A549 (cell line): ENCODE measurements at regions not wholly inside any gene's neighbourhood (a gene's known extent, or its start where the extent isn't known, plus 50 kb on each side); places are given as distances from the start of the nearest gene placed in this dataset.

Experiments
- ATAC-seq, 2 experiments: fragments of 200-7000 bp in 1 of 2; fragments of >200 bp in 1 of 2; cut with Nextera tagmentation in 1 of 2; cut with Tn5 transposase in 1 of 2; 3 replicates each; pipeline versions ENCODE4 v1.8.0 to v1.9.1; 2018 to 2020; ENCODE audit warnings: mild to moderate bottlenecking in 1 of 2, moderate library complexity in 1 of 2
- CTCF ChIA-PET: fragments of 300-600 bp; sonication (Branson Sonifier 250); formaldehyde crosslinking; extraction: SDS; loops from one replicate; lab custom pipeline; 2021; ENCODE audit warnings: antibody characterized with exemption, inconsistent platforms; lab: Yijun Ruan, JAX
- POLR2A ChIA-PET: fragments of 350-600 bp; formaldehyde crosslinking; extraction: SDS; loops from one replicate; lab custom pipeline; 2021; ENCODE audit warnings: antibody characterized with exemption, inconsistent platforms; lab: Yijun Ruan, JAX
- DNase-seq, 2 experiments: peaks; one replicate each; pipeline versions ENCODE4 v3.0.0 to v3.0.0-alpha.2; 2011 to 2016; ENCODE audit warnings: low read depth in 1 of 2, low spot score in 1 of 2
- FAIRE-seq: peaks from 2 replicates; lab custom pipeline; 2011; peaks lifted over from hg19 to GRCh38; lab: Jason Lieb, UNC
- H3K27ac ChIP-seq, 2 experiments: fragments of >200 bp; sonication (Bioruptor Twin); formaldehyde crosslinking; 3 replicates each; pipeline ENCODE4 v1.5.1; 2016 to 2017
- H3K4me1 ChIP-seq: fragments of >200 bp; sonication (Bioruptor Twin); formaldehyde crosslinking; 3 replicates; pipeline ENCODE4 v1.6.1; 2016
- H3K4me2 ChIP-seq: fragments of >200 bp; sonication (Bioruptor Twin); formaldehyde crosslinking; 3 replicates; pipeline ENCODE4 v1.6.1; 2016
- H3K4me3 ChIP-seq: fragments of >200 bp; sonication (Bioruptor Twin); formaldehyde crosslinking; 3 replicates; pipeline ENCODE4 v1.5.1; 2016
- H3K9me3 ChIP-seq: fragments of >200 bp; sonication (Bioruptor Twin); formaldehyde crosslinking; 3 replicates; pipeline ENCODE4 v1.6.1; 2016
- BHLHE40 ChIP-seq: IDR thresholded peaks from 2 replicates; pipeline ENCODE4 v1.6.1; 2012; ENCODE audit warnings: low read depth, low read length, inconsistent platforms
- CBX2 ChIP-seq: fragments of 200-600 bp; sonication (generic); IDR thresholded peaks from 2 replicates; pipeline ENCODE4 v1.6.1; 2016; ENCODE audit warnings: low read depth, mild to moderate bottlenecking, borderline replicate concordance
- CHD4 ChIP-seq: fragments of 200-600 bp; sonication (generic); IDR thresholded peaks from 2 replicates; pipeline ENCODE4 v1.6.1; 2016; ENCODE audit warnings: antibody characterized with exemption, mild to moderate bottlenecking, borderline replicate concordance
- CTCF ChIP-seq: fragments of >200 bp; sonication (Bioruptor Twin); formaldehyde crosslinking; IDR thresholded peaks from 3 replicates; pipeline ENCODE4 v1.5.1; 2016
- EHF ChIP-seq: fragments of 250-450 bp; sonication (Bioruptor Pico); IDR thresholded peaks from 2 replicates; pipeline ENCODE4 v1.5.0; 2020; ENCODE audit warnings: mild to moderate bottlenecking
- EHMT2 ChIP-seq: fragments of 200-600 bp; sonication (generic); IDR thresholded peaks from 2 replicates; pipeline ENCODE4 v1.6.1; 2016; ENCODE audit warnings: antibody characterized with exemption, low read depth, mild to moderate bottlenecking, moderate library complexity
- FOSB ChIP-seq: fragments of 250-450 bp; sonication (Bioruptor Pico); IDR thresholded peaks from 2 replicates; pipeline ENCODE4 v1.5.0; 2020; ENCODE audit warnings: mild to moderate bottlenecking, moderate library complexity
- FOSL2 ChIP-seq, 2 experiments: fragments of 450-650 bp in 1 of 2; fragments of >200 bp in 1 of 2; sonication (Bioruptor Twin) in 1 of 2; formaldehyde crosslinking; IDR thresholded peaks; 2 replicates each; pipeline versions ENCODE4 v1.5.0 to v1.6.1; 2016 to 2020; ENCODE audit warnings: mild to moderate bottlenecking in 1 of 2, moderate library complexity in 1 of 2
- GATA3 ChIP-seq: IDR thresholded peaks from 2 replicates; pipeline ENCODE4 v1.6.1; 2012; ENCODE audit warnings: borderline replicate concordance
- HMGXB4 ChIP-seq: fragments of 250-450 bp; sonication (Bioruptor Pico); IDR thresholded peaks from 2 replicates; pipeline ENCODE4 v1.5.0; 2021; ENCODE audit warnings: mild to moderate bottlenecking, moderate library complexity, borderline replicate concordance
- HOXB13 ChIP-seq: fragments of 250-450 bp; sonication (Bioruptor Pico); IDR thresholded peaks from 2 replicates; pipeline ENCODE4 v1.5.0; 2020; ENCODE audit warnings: low read depth, mild to moderate bottlenecking, moderate library complexity
- HOXB5 ChIP-seq: fragments of 250-450 bp; sonication (Bioruptor Pico); IDR thresholded peaks from 2 replicates; pipeline ENCODE4 v1.5.0; 2020; ENCODE audit warnings: mild to moderate bottlenecking, moderate library complexity
- JUN ChIP-seq, 2 experiments: fragments of >200 bp; sonication (Bioruptor Twin); formaldehyde crosslinking; IDR thresholded peaks; 2 replicates in 1 of 2; 3 replicates in 1 of 2; pipeline ENCODE4 v1.6.1; 2016 to 2017
- JUNB ChIP-seq: fragments of >200 bp; sonication (Bioruptor Twin); formaldehyde crosslinking; IDR thresholded peaks from 2 replicates; pipeline ENCODE4 v1.6.1; 2016
- KDM1A ChIP-seq: fragments of 200-600 bp; sonication (generic); IDR thresholded peaks from 2 replicates; pipeline ENCODE4 v1.6.1; 2016; ENCODE audit warnings: low read depth, mild to moderate bottlenecking
- MAFK ChIP-seq: fragments of 450-650 bp; IDR thresholded peaks from 2 replicates; pipeline ENCODE4 v1.6.1; 2014; ENCODE audit not compliant: partially characterized antibody
- NR3C1 ChIP-seq: fragments of >200 bp; sonication (Bioruptor Twin); formaldehyde crosslinking; IDR thresholded peaks from 3 replicates; pipeline ENCODE4 v1.6.1; 2017
- POLR2A ChIP-seq: IDR thresholded peaks from 2 replicates; pipeline ENCODE4 v1.6.1; 2012; ENCODE audit warnings: mild to moderate bottlenecking, low read length
- POLR2AphosphoS2 ChIP-seq: conservative IDR thresholded peaks from 2 replicates; pipeline ENCODE4 v1.6.1; 2012; ENCODE audit warnings: low read length, improper control_type of control experiment, inconsistent platforms
- RAD21 ChIP-seq, 2 experiments: fragments of >200 bp in 1 of 2; sonication (Bioruptor Twin) in 1 of 2; formaldehyde crosslinking in 1 of 2; IDR thresholded peaks in 1 of 2; conservative IDR thresholded peaks in 1 of 2; 2 replicates in 1 of 2; 3 replicates in 1 of 2; pipeline ENCODE4 v1.6.1; 2012 to 2018; ENCODE audit warnings: inconsistent platforms in 1 of 2
- RARB ChIP-seq: fragments of 250-450 bp; sonication (Bioruptor Pico); IDR thresholded peaks from 2 replicates; pipeline ENCODE4 v1.8.0; 2021; ENCODE audit warnings: mild to moderate bottlenecking, moderate library complexity
- RFX5 ChIP-seq: fragments of 450-650 bp; IDR thresholded peaks from 2 replicates; pipeline ENCODE4 v1.7.1; 2014; ENCODE audit warnings: antibody characterized with exemption, mild to moderate bottlenecking, moderate library complexity
- TFCP2L1 ChIP-seq: fragments of 250-450 bp; sonication (Bioruptor Pico); IDR thresholded peaks from 2 replicates; pipeline ENCODE4 v1.5.0; 2021; ENCODE audit warnings: mild to moderate bottlenecking
- TP53 ChIP-seq: fragments of 250-450 bp; sonication (Bioruptor Pico); IDR thresholded peaks from 2 replicates; pipeline ENCODE4 v1.5.0; 2021; ENCODE audit warnings: mild to moderate bottlenecking, moderate library complexity
- ZC3H11A ChIP-seq: fragments of 450-650 bp; IDR thresholded peaks from 2 replicates; pipeline ENCODE4 v1.6.1; 2014; ENCODE audit warnings: antibody characterized with exemption, mild to moderate bottlenecking
- ZSCAN20 ChIP-seq: fragments of 250-450 bp; sonication (Bioruptor Pico); IDR thresholded peaks from 2 replicates; pipeline ENCODE4 v1.8.0; 2022; ENCODE audit warnings: mild to moderate bottlenecking, moderate library complexity
- WGBS: methylation state at CpG from one replicate; pipeline ENCODE4 v1.1.6; 2017; ENCODE audit errors: missing lambda C conversion rate; 5-methylcytosine and 5-hydroxymethylcytosine counted together
- TF ChIP-seq, protein P1 (sequence below): fragments of 150-350 bp; IDR thresholded peaks from 2 replicates; pipeline ENCODE4 v1.6.1; 2014; ENCODE audit warnings: low read depth, mild to moderate bottlenecking, low read length
- TF ChIP-seq, protein P2 (sequence below): fragments of 450-650 bp; IDR thresholded peaks from 2 replicates; pipeline ENCODE4 v1.6.1; 2014; ENCODE audit warnings: antibody characterized with exemption

DNA sequence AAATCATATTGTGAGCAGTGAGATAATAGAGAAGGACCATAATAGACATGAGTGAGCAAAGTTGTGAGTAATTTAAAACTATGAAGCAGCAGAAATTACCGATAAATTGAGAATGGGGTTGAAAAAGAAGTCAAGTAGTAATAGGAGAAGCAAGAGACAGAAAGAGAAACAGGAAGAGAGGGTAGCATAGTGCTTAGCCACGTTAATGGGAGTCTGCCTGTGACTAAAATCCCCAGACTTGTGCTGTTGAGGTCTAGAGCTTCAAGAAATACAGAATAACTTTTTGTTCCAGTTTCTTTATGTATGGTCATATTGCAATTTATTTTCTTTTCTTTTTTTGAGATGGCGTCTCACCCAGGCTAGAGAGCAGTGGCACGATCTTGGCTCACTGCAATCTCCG lies 368.7 kb downstream of the METTL15 start:
- ChIA-PET POLR2A (no interaction called here), CTCF (no interaction called here)
- Histone ChIP-seq H3K9me3 (no peaks in the 10 kb centered on the region), H3K4me3 (no peak overlapping the region), H3K4me2 (no peak overlapping the region), H3K4me1 (no peaks in the 10 kb centered on the region), H3K27ac (no peak overlapping the region)
- ATAC-seq (no peak), DNase-seq (no peak), FAIRE-seq (no peak)
- WGBS = 84% methylated on average over 5 of the region's 5 CpGs
- TF ChIP-seq JUNB (no peak), ZSCAN20 (no peak), CBX2 (no peak), HOXB5 (no peak)
- TF ChIP-seq, protein P1, sequence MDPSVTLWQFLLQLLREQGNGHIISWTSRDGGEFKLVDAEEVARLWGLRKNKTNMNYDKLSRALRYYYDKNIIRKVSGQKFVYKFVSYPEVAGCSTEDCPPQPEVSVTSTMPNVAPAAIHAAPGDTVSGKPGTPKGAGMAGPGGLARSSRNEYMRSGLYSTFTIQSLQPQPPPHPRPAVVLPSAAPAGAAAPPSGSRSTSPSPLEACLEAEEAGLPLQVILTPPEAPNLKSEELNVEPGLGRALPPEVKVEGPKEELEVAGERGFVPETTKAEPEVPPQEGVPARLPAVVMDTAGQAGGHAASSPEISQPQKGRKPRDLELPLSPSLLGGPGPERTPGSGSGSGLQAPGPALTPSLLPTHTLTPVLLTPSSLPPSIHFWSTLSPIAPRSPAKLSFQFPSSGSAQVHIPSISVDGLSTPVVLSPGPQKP = no peak

DNA sequence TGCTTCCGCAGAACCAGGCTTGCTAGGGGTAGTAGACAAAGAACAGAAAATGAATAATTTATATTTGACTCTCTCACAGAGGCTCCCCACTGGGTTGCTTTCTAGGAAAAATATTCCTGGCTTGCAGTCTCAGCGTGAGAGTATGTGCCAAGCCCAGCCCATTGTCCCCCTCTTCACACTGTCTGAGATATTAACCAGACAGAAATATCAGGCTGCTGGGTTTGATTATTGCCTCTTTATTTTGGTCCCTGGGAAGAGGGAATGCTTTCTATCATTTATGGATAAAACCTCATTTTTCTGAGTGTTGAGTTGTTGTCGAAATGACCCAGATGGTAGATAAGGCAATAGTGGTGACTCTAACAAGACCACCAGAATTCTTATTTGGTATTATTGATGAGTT lies 367.9 kb downstream of the METTL15 start:
- Histone ChIP-seq H3K9me3 (no peaks in the 10 kb centered on the region), H3K4me1 (no peaks in the 10 kb centered on the region), H3K4me2 (no peak overlapping the region), H3K4me3 (no peak overlapping the region), H3K27ac (no peak overlapping the region)
- WGBS = 65% methylated on average over 3 of the region's 3 CpGs
- CTCF ChIA-PET = no interaction called here
- POLR2A ChIA-PET = no interaction called here
- FAIRE-seq (no peak), DNase-seq (no peak), ATAC-seq (no peak)
- TF ChIP-seq HMGXB4 (CRISPR knock-in tag) = no peak
- TF ChIP-seq RARB (CRISPR knock-in tag) = no peak
- no peak for TF ChIP-seq CHD4
- TF ChIP-seq HOXB13 = no peak
- TF ChIP-seq, protein P2, sequence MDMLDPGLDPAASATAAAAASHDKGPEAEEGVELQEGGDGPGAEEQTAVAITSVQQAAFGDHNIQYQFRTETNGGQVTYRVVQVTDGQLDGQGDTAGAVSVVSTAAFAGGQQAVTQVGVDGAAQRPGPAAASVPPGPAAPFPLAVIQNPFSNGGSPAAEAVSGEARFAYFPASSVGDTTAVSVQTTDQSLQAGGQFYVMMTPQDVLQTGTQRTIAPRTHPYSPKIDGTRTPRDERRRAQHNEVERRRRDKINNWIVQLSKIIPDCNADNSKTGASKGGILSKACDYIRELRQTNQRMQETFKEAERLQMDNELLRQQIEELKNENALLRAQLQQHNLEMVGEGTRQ = no peak
- no peak for TF ChIP-seq KDM1A
- TF ChIP-seq ZC3H11A = no peak
- no peak for TF ChIP-seq FOSB (CRISPR knock-in tag)

DNA sequence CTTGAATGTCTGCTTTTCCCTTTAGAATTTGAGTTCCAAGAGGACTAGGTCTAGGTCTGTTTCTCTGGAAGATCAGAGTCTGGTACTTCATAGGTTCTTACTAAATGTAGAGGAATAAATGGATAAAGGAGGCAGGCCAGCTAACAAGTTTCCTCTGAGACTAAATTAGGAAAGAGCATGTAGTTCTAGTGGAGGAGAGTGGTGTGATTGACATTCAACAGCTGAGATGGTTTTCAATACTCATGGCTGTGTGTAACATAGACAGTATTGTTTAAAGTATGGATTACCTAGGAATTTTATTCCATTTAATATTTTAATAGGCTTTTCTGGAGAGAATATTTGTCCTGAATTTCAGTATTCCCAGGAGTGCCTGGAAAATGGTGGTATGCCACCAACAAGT lies 364.7 kb downstream of the METTL15 start:
- H3K9me3 ChIP-seq = no peaks in the 10 kb centered on the region
- FAIRE-seq (no peak), ATAC-seq (no peak)
- ChIA-PET CTCF (interaction anchor here (0.8 kb wide), 1 partner anchor 23 kb away, joined by 3 read pairs; no protein-coding TSS in a partner anchor), POLR2A (no interaction called here)
- no peak overlapping the region for H3K4me2 ChIP-seq
- no peak overlapping the region for H3K4me3 ChIP-seq
- H3K4me1 ChIP-seq = no peaks in the 10 kb centered on the region
- TF ChIP-seq NR3C1 (no peak), CTCF (no peak), POLR2A (no peak), BHLHE40 (no peak), TFCP2L1 (CRISPR knock-in tag) (no peak), ZSCAN20 (no peak), EHMT2 (no peak), TP53 (CRISPR knock-in tag) (no peak), MAFK (no peak), CBX2 (no peak), POLR2AphosphoS2 (no peak), KDM1A (no peak), RFX5 (no peak), JUN (IDR thresholded peaks at IDR 0.05) (no peak), RAD21 (conservative IDR thresholded peaks at IDR 0.05 in 1 of 2, IDR thresholded peaks at IDR 0.05 in 1 of 2) (no peak), EHF (no peak), FOSL2 (IDR thresholded peaks at IDR 0.05) (no peak), FOSL2 (CRISPR knock-in tag; IDR thresholded peaks at IDR 0.05) (no peak), GATA3 (no peak)
- TF ChIP-seq, protein P1 = no peak
- TF ChIP-seq, all 56 proteins: peak for 0
- no peak overlapping the region for H3K27ac ChIP-seq
- no peak for DNase-seq
